NOMO-1 treated with dmso at 0.1 percent for 144 hours (cell line): ENCODE measurements at regions not wholly inside any gene's neighbourhood (a gene's known extent, or its start where the extent isn't known, plus 50 kb on each side); places are given as distances from the start of the nearest gene placed in this dataset.

ENCODE experiments used
- DNase-seq: peaks from one replicate; lab custom pipeline; 2025; ENCODE audit not compliant: unreplicated experiment; lab: John Stamatoyannopoulos, UW

GRCh38 chr12:34289431-34290380, 267.4 kb downstream of the ALG10 start:
- DNase-seq: no peak

GRCh38 chr12:34290381-34290995, 268.2 kb downstream of the ALG10 start:
- DNase-seq: no peak

GRCh38 chr12:34291001-34291400, 268.7 kb downstream of the ALG10 start:
- DNase-seq: no peak

GRCh38 chr12:34291426-34291901, 269.2 kb downstream of the ALG10 start:
- no peak for DNase-seq

DNA sequence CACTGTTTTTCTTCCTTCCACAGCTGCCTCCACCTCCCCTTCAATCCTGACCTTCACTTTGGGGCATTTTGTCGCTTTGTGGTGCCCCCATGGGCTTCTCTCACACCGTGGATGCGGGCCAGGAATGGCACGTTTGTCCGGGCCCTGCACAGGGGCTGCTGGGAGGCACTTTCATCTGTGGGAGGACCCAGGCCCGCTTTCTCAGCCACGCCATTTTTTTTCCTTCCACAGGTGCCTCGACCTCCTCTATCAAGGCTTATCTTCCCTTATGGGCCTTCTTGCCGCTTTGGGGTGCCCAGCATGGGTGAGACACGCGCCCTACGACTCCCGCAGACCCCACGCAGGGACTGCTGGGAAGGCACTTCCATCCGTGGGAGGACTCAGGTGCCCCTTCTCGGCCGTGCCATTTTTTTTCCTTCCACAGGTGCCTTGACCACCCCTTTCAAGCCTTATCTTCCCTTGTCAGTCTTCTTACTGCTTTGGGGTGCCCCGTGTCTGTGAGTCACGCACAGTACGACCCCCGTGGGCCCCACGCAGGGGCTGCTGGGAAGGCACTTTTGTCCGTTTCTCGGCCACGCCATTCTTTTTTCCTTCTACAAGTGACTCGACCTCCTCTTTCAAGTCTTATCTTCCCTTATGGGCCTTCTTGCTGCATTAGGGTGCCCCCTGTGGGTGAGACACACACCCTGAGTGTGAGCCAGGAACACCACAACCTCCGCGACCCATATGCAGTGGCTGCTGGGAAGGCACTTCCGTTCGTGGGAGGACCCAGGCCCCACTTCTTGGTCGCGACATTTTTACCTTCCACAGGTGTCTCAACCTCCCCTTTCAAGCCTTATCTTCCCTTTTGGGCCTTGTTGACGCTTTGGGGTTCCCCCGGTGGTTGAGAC, 270.7 kb downstream of the ALG10 start:
- no peak for DNase-seq

GRCh38 chr12:34294137-34294536, 271.8 kb downstream of the ALG10 start:
- no peak for DNase-seq

DNA sequence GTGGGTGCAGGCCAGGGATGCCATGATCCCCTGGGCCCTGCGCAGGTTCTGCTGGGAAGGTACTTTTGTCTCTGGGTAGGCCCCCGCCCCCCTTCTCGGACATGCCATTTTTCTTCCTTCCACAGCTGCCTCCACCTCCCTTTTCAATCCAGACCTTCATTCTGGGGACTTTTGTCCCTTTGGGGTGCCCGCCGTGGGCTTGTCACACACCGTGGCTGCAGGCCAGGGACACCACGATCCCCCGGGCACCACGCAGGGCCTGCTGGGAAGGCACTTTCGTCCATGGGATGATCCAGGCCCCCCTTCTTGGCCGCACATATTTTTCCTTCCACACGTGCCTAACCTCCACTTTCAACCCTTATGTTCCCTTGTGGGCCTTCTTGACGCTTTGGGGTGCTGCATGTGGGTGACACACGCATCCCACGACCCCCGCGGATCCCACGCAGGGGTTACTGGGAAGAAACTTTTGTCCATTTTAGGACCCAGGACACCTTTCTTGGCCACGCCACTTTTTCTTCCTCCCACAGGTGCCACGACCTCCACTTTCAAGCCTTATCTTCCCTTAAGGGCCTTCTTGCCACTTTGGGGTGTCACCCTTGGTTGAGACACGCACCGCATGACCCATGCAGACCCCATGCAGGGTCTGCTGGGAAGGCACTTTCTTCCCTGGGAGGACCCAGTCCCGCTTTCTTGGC, 272.5 kb downstream of the ALG10 start:
- DNase-seq: no peak

GRCh38 chr12:34295366-34296142, 273.3 kb downstream of the ALG10 start:
- DNase-seq: no peak

DNA sequence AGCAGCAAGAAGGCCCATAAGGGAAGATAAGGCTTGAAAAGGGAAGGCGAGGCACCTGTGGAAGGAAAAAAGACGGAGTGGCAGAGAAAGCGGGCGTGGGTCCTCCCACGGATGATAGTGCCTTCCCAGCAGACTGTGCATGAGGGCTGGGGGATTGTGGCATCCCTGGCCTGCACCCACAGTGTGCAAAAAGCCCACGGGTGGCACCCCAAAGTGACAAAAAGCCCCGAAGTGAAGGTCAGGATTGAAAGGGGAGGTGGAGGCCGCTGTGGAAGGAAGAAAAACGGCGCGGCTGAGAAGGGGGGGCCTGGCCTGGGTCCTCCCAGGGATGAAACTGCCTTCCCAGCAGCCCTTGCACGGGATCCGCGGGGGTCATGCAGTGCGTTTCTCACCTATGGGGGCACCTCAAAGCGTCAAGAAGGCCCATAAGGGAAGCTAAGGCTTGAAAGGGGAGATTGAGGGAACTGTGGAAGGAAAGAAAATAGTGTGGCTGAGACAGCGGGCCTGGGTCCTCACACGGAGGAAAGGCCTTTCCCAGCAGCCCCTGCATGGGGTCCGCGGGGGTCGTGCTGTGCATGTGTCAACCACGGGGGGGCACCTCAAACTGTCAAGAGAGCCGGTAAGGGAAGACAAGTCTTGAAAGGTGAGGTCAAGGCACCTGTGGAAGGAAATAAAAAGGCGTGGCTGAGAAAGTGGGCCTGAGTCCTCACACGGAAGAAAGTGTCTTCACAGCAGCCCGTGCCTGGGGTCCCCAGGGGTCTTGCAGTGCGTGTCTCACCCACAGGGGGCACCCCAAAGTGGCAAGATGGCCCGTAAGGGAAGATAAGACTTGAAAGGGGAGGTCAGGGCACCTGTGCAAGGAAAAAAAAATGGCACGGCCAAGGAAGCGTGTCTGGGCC, 274.1 kb downstream of the ALG10 start:
- no peak for DNase-seq

DNA sequence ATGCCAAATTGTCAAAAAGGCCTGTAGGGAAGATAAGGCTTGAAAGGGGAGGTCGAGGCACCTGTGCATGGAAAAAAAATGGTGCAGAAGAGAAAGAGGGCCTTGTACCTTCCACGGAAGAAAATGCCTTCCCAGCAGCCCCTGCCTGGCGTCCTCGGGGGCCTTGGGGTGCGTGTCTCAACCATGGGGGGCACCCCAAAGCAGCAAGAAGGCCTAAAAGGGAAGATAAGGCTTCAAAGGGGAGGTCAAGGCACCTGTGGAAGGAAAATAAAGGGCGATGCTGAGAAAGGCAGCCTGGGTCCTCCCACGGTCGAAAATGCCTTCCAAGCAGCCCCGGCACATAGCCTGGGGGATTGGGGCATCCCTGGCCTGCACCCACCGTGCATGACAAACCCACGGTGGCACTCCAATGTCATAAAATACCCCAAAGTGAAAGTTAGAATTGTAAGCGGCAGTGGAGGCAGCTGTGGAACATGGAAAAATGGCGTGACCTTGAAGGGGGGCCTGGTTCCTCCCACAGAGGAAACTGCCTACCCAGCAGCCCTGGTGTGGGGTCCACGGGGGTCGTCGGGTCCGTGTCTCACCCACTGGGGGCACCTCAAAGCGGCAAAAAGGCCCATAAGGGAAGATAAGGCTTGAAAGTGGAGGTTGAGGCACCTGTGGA, 275.0 kb downstream of the ALG10 start:
- no peak for DNase-seq

GRCh38 chr12:34297790-34298164, 275.5 kb downstream of the ALG10 start:
- no peak for DNase-seq

- DNase-seq: no peak
These were observed 276.1 kb downstream of the ALG10 start for GRCh38 chr12:34298176-34298970.

GRCh38 chr12:34298971-34299801, 276.9 kb downstream of the ALG10 start:
- DNase-seq: no peak

DNA sequence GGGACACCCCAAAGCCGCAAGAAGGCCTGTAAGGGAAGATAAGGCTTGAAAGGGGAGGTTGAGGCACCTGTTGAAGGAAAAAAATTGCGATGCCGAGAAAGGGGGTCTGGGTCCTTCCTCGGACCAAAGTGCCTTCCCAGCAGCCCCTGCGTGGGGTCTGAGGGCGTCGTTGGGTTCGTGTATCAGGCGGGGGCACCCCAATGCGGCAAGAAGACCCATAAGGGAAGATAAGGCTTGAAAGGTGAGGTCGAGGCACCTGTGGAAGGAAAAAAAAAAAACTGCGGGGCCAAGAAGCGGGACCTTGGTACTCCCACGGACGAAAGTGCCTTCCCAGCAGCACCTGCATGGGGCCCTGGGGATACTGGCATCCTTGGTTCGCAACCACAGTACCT, 277.5 kb downstream of the ALG10 start:
- DNase-seq: no peak

GRCh38 chr12:34300376-34301250, 278.3 kb downstream of the ALG10 start:
- no peak for DNase-seq
